RWPE2 (cell line): ENCODE measurements at regions not wholly inside any gene's neighbourhood (a gene's known extent, or its start where the extent isn't known, plus 50 kb on each side); places are given as distances from the start of the nearest gene placed in this dataset.

Source experiments
- ATAC-seq: fragments of 200-7000 bp; cut with Tn5 transposase; 3 replicates; pipeline ENCODE4 v1.9.1; 2021; ENCODE audit warnings: low read depth
- DNase-seq: peaks from one replicate; pipeline ENCODE4 v3.0.0-alpha.2; 2020; ENCODE audit warnings: low spot score
- H3K27ac ChIP-seq: fragments of 450-650 bp; 2 replicates; pipeline ENCODE4 v1.5.1; 2017; ENCODE audit warnings: mild to moderate bottlenecking; ENCODE audit not compliant: poor library complexity, severe bottlenecking
- H3K27me3 ChIP-seq: fragments of 250-450 bp; sonication (Bioruptor Pico); 2 replicates; pipeline ENCODE4 v1.5.1; 2021; ENCODE audit warnings: mild to moderate bottlenecking, moderate library complexity; ENCODE audit not compliant: insufficient read depth, poor library complexity, severe bottlenecking
- H3K36me3 ChIP-seq: fragments of 250-450 bp; sonication (Bioruptor Pico); 2 replicates; pipeline ENCODE4 v1.5.1; 2020; ENCODE audit warnings: low read depth, mild to moderate bottlenecking, moderate library complexity
- H3K4me1 ChIP-seq: fragments of 250-450 bp; sonication (Bioruptor Pico); 2 replicates; pipeline ENCODE4 v1.5.1; 2021; ENCODE audit warnings: mild to moderate bottlenecking, moderate library complexity; ENCODE audit not compliant: insufficient read depth, poor library complexity, severe bottlenecking
- H3K4me3 ChIP-seq: fragments of 250-450 bp; sonication (Bioruptor Pico); 2 replicates; pipeline ENCODE4 v1.5.1; 2021; ENCODE audit warnings: mild to moderate bottlenecking, moderate library complexity; ENCODE audit not compliant: severe bottlenecking
- H3K9me3 ChIP-seq: fragments of 250-450 bp; sonication (Bioruptor Pico); 2 replicates; pipeline ENCODE4 v1.5.1; 2021; ENCODE audit warnings: mild to moderate bottlenecking, moderate library complexity; ENCODE audit not compliant: severe bottlenecking
- CTCF ChIP-seq: fragments of 450-650 bp; IDR thresholded peaks from one replicate; pipeline ENCODE4 v1.5.1; 2017; ENCODE audit warnings: mild to moderate bottlenecking, moderate library complexity; ENCODE audit not compliant: poor library complexity, severe bottlenecking

- ATAC-seq = no peak
Observed at GRCh38 chr6:104003803-104004516, 855.8 kb downstream of the HACE1 start.

GRCh38 chr6:103995571-103995970 is 864.1 kb downstream of the HACE1 start:
- H3K4me1 ChIP-seq = no peaks in the 10 kb centered on the region
- TF ChIP-seq CTCF = no peak
- no peaks in the 10 kb centered on the region for H3K36me3 ChIP-seq
- no peak overlapping the region for H3K27ac ChIP-seq
- H3K4me3 ChIP-seq = no peak overlapping the region
- ATAC-seq (no peak), DNase-seq (no peak)
- peaks cover 7% of the 10 kb centered on the region for H3K27me3 ChIP-seq
- H3K9me3 ChIP-seq = no peaks in the 10 kb centered on the region

More at GRCh38 chr6:104003803-104004516, 855.8 kb downstream of the HACE1 start:
- TF ChIP-seq CTCF = peak; percentile 27
- no peak for DNase-seq
- Histone ChIP-seq H3K9me3 (no peaks in the 10 kb centered on the region), H3K27ac (no peak overlapping the region), H3K4me1 (no peaks in the 10 kb centered on the region), H3K27me3 (no peaks in the 10 kb centered on the region), H3K4me3 (no peak overlapping the region), H3K36me3 (no peaks in the 10 kb centered on the region)

- no peaks in the 10 kb centered on the region for H3K9me3 ChIP-seq
- H3K4me3 ChIP-seq = no peak overlapping the region
- ATAC-seq (peak; percentile 80), DNase-seq (no peak)
- H3K4me1 ChIP-seq = peaks cover 9% of the 10 kb centered on the region
- no peak overlapping the region for H3K27ac ChIP-seq
- no peak for TF ChIP-seq CTCF
- no peaks in the 10 kb centered on the region for H3K36me3 ChIP-seq
- H3K27me3 ChIP-seq = no peaks in the 10 kb centered on the region
Observed at GRCh38 chr6:103983860-103984259, 875.9 kb downstream of the HACE1 start.

- Histone ChIP-seq H3K9me3 (no peaks in the 10 kb centered on the region), H3K4me1 (peaks cover 9% of the 10 kb centered on the region), H3K36me3 (no peaks in the 10 kb centered on the region), H3K27me3 (no peaks in the 10 kb centered on the region), H3K27ac (no peak overlapping the region), H3K4me3 (no peak overlapping the region)
- TF ChIP-seq CTCF = no peak
- ATAC-seq (no peak), DNase-seq (no peak)
Observed at GRCh38 chr6:103983011-103983410, 876.7 kb downstream of the HACE1 start.

GRCh38 chr6:103982574-103982973 is 877.1 kb downstream of the HACE1 start:
- H3K36me3 ChIP-seq = no peaks in the 10 kb centered on the region
- DNase-seq (no peak), ATAC-seq (no peak)
- H3K4me3 ChIP-seq = no peak overlapping the region
- no peaks in the 10 kb centered on the region for H3K27me3 ChIP-seq
- H3K9me3 ChIP-seq = no peaks in the 10 kb centered on the region
- TF ChIP-seq CTCF = no peak
- no peak overlapping the region for H3K27ac ChIP-seq
- peaks cover 9% of the 10 kb centered on the region for H3K4me1 ChIP-seq
